H1 (cell line): ENCODE measurements at regions not wholly inside any gene's neighbourhood (a gene's known extent, or its start where the extent isn't known, plus 50 kb on each side); places are given as distances from the start of the nearest gene placed in this dataset.

Experiments
- TF ChIP-seq, protein P1 (sequence below): IDR thresholded peaks from 2 replicates; pipeline ENCODE4 v1.6.1; 2011; ENCODE audit warnings: low read depth, mild to moderate bottlenecking, low read length; ENCODE audit not compliant: insufficient read depth

DNA sequence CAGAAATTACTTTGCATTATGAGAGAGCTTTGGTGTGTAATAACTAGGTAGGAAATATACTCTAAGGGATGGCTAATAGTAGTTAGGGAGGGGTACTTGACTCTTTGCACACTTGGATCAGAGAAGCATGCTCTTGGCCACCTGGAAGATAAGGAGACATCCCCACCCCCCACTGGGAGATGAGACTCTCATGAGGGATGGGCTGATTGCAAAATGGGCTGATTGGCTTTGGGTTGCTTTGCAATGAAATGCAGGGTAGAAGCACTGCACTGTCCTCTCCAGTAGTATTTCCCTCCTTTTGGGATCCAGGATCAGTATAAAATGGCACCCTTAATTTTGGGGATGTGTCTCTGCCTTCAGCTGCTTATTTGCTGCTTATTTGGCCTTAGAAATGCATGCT is 71.2 kb upstream of the EPS8L3 start (continued):
- TF ChIP-seq, protein P1, sequence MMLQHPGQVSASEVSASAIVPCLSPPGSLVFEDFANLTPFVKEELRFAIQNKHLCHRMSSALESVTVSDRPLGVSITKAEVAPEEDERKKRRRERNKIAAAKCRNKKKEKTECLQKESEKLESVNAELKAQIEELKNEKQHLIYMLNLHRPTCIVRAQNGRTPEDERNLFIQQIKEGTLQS = no peak
